Vagina (tissue), 2 donors: ENCODE measurements at regions not wholly inside any gene's neighbourhood (a gene's known extent, or its start where the extent isn't known, plus 50 kb on each side); places are given as distances from the start of the nearest gene placed in this dataset.

ENCODE experiments used
- POLR2A ChIP-seq, 2 donors: fragments of 450-650 bp; IDR thresholded peaks; one replicate each; pipeline ENCODE4 v1.6.1; 2017; ENCODE audit warnings: antibody characterized with exemption in 2 of 2, mild to moderate bottlenecking in 2 of 2, moderate library complexity in 2 of 2
- POLR2AphosphoS5 ChIP-seq, 2 donors: sonication (generic); formaldehyde crosslinking; IDR thresholded peaks; one replicate each; pipeline ENCODE4 v1.9.0; 2017; ENCODE audit warnings: antibody characterized with exemption in 2 of 2, mild to moderate bottlenecking in 2 of 2, low read depth in 1 of 2; ENCODE audit not compliant: insufficient read depth in 1 of 2
- TF ChIP-seq, protein P1 (sequence below), 3 experiments: fragments of 450-650 bp in 2 of 3; fragments of 200-600 bp in 1 of 3; sonication (generic) in 1 of 3; IDR thresholded peaks; one replicate each; pipeline ENCODE4 v1.5.1; 2017 to 2019; ENCODE audit warnings: antibody characterized with exemption in 3 of 3, mild to moderate bottlenecking in 2 of 3, moderate library complexity in 2 of 3

DNA sequence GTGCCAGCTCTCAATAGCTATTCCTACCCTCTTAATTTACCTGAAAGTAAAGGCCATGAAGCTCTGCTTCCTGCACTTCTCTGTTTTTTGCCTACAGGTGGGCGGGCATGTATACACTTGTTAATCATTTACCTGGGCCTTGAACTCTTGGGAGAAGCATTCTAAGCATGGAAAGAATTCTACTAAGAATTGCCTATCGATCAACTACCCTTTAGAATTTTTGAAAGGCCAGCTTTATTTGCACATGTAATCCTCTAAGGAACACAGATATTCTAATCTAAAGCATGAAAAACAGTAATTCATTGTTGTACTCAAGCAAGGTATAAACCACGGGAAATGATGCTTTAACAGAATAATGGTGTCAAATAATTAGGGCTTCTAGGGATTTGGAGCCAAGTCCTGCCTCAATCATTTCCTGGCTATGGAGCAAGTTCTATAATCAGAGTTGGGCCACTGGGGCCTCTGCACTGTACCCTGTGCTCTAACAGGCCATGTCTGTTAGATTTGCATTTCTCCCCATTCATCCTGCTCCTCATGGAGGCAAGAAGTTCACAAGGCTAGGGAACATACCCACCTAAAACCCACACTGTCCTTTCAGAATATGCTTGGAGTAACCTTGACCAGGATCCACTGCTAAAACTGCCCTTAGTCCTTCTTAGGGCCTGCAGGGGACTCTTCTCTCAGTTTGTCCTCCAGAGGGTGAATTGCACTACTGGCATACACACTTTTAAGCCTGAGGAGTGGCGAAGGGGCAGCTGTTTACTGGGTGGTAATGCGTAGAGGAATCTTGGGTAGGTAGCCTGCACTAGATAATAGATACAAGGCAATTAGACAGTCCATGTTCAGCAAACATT, 276.4 kb upstream of the JAG1 start:
- TF ChIP-seq POLR2A (IDR thresholded peaks at IDR 0.05): no peak
- TF ChIP-seq, protein P1, sequence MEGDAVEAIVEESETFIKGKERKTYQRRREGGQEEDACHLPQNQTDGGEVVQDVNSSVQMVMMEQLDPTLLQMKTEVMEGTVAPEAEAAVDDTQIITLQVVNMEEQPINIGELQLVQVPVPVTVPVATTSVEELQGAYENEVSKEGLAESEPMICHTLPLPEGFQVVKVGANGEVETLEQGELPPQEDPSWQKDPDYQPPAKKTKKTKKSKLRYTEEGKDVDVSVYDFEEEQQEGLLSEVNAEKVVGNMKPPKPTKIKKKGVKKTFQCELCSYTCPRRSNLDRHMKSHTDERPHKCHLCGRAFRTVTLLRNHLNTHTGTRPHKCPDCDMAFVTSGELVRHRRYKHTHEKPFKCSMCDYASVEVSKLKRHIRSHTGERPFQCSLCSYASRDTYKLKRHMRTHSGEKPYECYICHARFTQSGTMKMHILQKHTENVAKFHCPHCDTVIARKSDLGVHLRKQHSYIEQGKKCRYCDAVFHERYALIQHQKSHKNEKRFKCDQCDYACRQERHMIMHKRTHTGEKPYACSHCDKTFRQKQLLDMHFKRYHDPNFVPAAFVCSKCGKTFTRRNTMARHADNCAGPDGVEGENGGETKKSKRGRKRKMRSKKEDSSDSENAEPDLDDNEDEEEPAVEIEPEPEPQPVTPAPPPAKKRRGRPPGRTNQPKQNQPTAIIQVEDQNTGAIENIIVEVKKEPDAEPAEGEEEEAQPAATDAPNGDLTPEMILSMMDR (IDR thresholded peaks at IDR 0.05): no peak
- no peak for TF ChIP-seq POLR2AphosphoS5 (IDR thresholded peaks at IDR 0.05; ENCODE audit: insufficient read depth in 1 of 2, low read depth in 1 of 2)
